ENCODE measurements at regions not wholly inside any gene's neighbourhood (a gene's known extent, or its start where the extent isn't known, plus 50 kb on each side); places are given as distances from the start of the nearest gene placed in this dataset.
"Not testable (repeated sequence)": the region's sequence is repeated elsewhere in the genome, so short reads cannot be mapped to it uniquely, and the experiment has no call there.

- intact Hi-C loops (cut with DNase I), result no loop called here
- DNase-seq (no peak), ATAC-seq (no peak)
These were observed 50.8 kb upstream of the SEL1L start for GRCh38 chr14:81584495-81584894.

- intact Hi-C loops (cut with DNase I), result no loop called here
- DNase-seq (no peak), ATAC-seq (no peak)
These were observed 55.9 kb upstream of the SEL1L start for GRCh38 chr14:81589381-81590065.

- ATAC-seq, result no peak
- intact Hi-C loops (cut with DNase I), result no loop called here
These were observed 57.6 kb upstream of the SEL1L start for GRCh38 chr14:81591266-81591665.

GRCh38 chr14:81594012-81594411 lies 60.4 kb upstream of the SEL1L start:
- peak; percentile 68 to 97 for ATAC-seq
- peak; percentile 26 for DNase-seq
- intact Hi-C loops (cut with DNase I), result no loop called here

More at GRCh38 chr14:81591266-81591665, 57.6 kb upstream of the SEL1L start:
- DNase-seq, result no peak

GRCh38 chr14:81605660-81606059 lies 72.0 kb upstream of the SEL1L start:
- no peak for DNase-seq
- ATAC-seq, result no peak
- intact Hi-C loops (cut with DNase I), result no loop called here

- intact Hi-C loops (cut with DNase I), result no loop called here
- DNase-seq (no peak), ATAC-seq (no peak)
These were observed 79.8 kb upstream of the SEL1L start for GRCh38 chr14:81613341-81614045.

GRCh38 chr14:81614302-81614701 lies 80.6 kb upstream of the SEL1L start:
- ATAC-seq; intact Hi-C loops (cut with DNase I); DNase-seq: not testable (repeated sequence)

GRCh38 chr14:81618695-81619094 lies 85.0 kb upstream of the SEL1L start:
- intact Hi-C loops (cut with DNase I), result no loop called here
- ATAC-seq (no peak), DNase-seq (no peak)

- no peak for DNase-seq
- intact Hi-C loops (cut with DNase I), result loop anchor here in 1 of 2 donors (10.0 kb wide), 1 partner anchor 375 kb away; no protein-coding TSS in a partner anchor
- no peak for ATAC-seq
These were observed 86.2 kb upstream of the SEL1L start for GRCh38 chr14:81619816-81620215.

GRCh38 chr14:81623771-81624396 lies 90.2 kb upstream of the SEL1L start:
- peak; percentile 18 for DNase-seq
- intact Hi-C loops (cut with DNase I), result loop anchor here in 1 of 2 donors (10.0 kb wide), 1 partner anchor 371 kb away; no protein-coding TSS in a partner anchor
- ATAC-seq, result not testable (repeated sequence)

GRCh38 chr14:81625343-81625742 lies 91.7 kb upstream of the SEL1L start:
- intact Hi-C loops (cut with DNase I), result loop anchor here in 1 of 2 donors (10.0 kb wide), 1 partner anchor 369 kb away; no protein-coding TSS in a partner anchor
- DNase-seq (no peak), ATAC-seq (peak in 1 of 2 donors; percentile 47)

GRCh38 chr14:81632157-81632556 lies 98.5 kb upstream of the SEL1L start:
- ATAC-seq, result no peak
- intact Hi-C loops (cut with DNase I), result no loop called here
- DNase-seq, result no peak

- peak in 1 of 2 donors; percentile 81 for ATAC-seq
- no peak for DNase-seq
- intact Hi-C loops (cut with DNase I), result no loop called here
These were observed 99.8 kb upstream of the SEL1L start for GRCh38 chr14:81633496-81633895.

GRCh38 chr14:81637639-81638038 lies 104.0 kb upstream of the SEL1L start:
- intact Hi-C loops (cut with DNase I), result no loop called here
- DNase-seq (no peak), ATAC-seq (no peak)

GRCh38 chr14:81638656-81639280 lies 105.1 kb upstream of the SEL1L start:
- intact Hi-C loops (cut with DNase I), result no loop called here
- ATAC-seq (no peak), DNase-seq (no peak)

GRCh38 chr14:81653626-81654025 lies 120.0 kb upstream of the SEL1L start:
- DNase-seq, result no peak
- ATAC-seq, result no peak
- intact Hi-C loops (cut with DNase I), result no loop called here

- intact Hi-C loops (cut with DNase I), result no loop called here
- no peak for DNase-seq
- peak; percentile 60 to 85 for ATAC-seq
These were observed 122.0 kb upstream of the SEL1L start for GRCh38 chr14:81655423-81656314.

- ATAC-seq (no peak), DNase-seq (no peak)
These were observed 123.2 kb upstream of the SEL1L start for GRCh38 chr14:81656811-81657210.

GRCh38 chr14:81662066-81662465 lies 128.4 kb upstream of the SEL1L start:
- no peak for DNase-seq
- intact Hi-C loops (cut with DNase I), result no loop called here
- no peak for ATAC-seq

More at GRCh38 chr14:81656811-81657210, 123.2 kb upstream of the SEL1L start:
- intact Hi-C loops (cut with DNase I), result no loop called here

All from left cardiac atrium (tissue), 4 donors.